NB4 (cell line): ENCODE measurements at regions not wholly inside any gene's neighbourhood (a gene's known extent, or its start where the extent isn't known, plus 50 kb on each side); places are given as distances from the start of the nearest gene placed in this dataset.

Experiments used
- MAX ChIP-seq: IDR thresholded peaks from 2 replicates; pipeline ENCODE4 v1.6.1; 2011; ENCODE audit warnings: low read depth, low read length
- POLR2A ChIP-seq: IDR thresholded peaks from 2 replicates; pipeline ENCODE4 v1.6.1; 2011; ENCODE audit warnings: mild to moderate bottlenecking; ENCODE audit not compliant: insufficient read length; ENCODE audit errors: extremely low read depth
- TF ChIP-seq, protein P1 (sequence below): IDR thresholded peaks from one replicate; pipeline ENCODE4 v1.5.1; 2012; ENCODE audit warnings: low read depth, low read length

DNA sequence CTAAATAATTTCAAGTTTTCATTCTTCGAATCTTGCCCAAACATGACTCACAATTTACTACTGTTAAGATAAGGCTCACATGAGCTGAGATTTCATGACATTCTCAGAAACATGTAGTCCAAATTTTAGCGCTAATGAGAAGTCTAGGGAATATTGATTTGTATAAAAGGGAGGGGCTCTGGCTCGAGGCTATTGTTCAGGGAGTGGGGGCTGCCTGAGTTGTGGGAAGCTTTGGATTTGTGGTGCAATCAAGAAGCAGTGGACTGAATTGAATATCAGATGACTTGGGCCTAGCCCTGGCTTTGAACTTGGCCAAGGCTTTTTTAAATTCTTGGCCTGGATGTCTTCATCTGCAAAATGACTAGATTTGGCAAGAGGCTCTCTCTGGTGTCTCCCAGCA, 674.9 kb upstream of the FANCL start:
- TF ChIP-seq, protein P1, sequence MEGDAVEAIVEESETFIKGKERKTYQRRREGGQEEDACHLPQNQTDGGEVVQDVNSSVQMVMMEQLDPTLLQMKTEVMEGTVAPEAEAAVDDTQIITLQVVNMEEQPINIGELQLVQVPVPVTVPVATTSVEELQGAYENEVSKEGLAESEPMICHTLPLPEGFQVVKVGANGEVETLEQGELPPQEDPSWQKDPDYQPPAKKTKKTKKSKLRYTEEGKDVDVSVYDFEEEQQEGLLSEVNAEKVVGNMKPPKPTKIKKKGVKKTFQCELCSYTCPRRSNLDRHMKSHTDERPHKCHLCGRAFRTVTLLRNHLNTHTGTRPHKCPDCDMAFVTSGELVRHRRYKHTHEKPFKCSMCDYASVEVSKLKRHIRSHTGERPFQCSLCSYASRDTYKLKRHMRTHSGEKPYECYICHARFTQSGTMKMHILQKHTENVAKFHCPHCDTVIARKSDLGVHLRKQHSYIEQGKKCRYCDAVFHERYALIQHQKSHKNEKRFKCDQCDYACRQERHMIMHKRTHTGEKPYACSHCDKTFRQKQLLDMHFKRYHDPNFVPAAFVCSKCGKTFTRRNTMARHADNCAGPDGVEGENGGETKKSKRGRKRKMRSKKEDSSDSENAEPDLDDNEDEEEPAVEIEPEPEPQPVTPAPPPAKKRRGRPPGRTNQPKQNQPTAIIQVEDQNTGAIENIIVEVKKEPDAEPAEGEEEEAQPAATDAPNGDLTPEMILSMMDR, result no peak
- TF ChIP-seq POLR2A (no peak), MAX (no peak)
